Mesenchymal stem cell (in vitro differentiated cells and primary cell): ENCODE measurements at regions not wholly inside any gene's neighbourhood (a gene's known extent, or its start where the extent isn't known, plus 50 kb on each side); places are given as distances from the start of the nearest gene placed in this dataset. TPM values are rescaled to one million over a fixed set of nuclear protein-coding genes. Genes with fewer than 3 reads are reported as not detected.
A peak's percentile ranks its signal among the peaks of the same experiment; 100 is the strongest.

Experiments
- DNase-seq: peaks from one replicate; pipeline ENCODE4 v3.0.0-alpha.2; 2013
- H2AFZ ChIP-seq: one replicate; pipeline ENCODE4 v1.6.1; 2013; ENCODE audit warnings: low read depth, mild to moderate bottlenecking, control low read depth, inconsistent platforms, low read length, moderate library complexity
- H2AK5ac ChIP-seq: 2 replicates; pipeline ENCODE4 v1.6.1; 2013; ENCODE audit warnings: low read length, moderate library complexity, mild to moderate bottlenecking, inconsistent platforms; ENCODE audit not compliant: severe bottlenecking
- H2BK120ac ChIP-seq: one replicate; pipeline ENCODE4 v1.6.1; 2013; ENCODE audit warnings: low read depth, mild to moderate bottlenecking, inconsistent platforms, low read length, moderate library complexity
- H2BK12ac ChIP-seq, 2 experiments: one replicate each; pipeline ENCODE4 v1.6.1; 2013; ENCODE audit warnings: inconsistent platforms in 2 of 2, low read length in 2 of 2, mild to moderate bottlenecking in 2 of 2, moderate library complexity in 2 of 2, control low read depth in 1 of 2
- H2BK15ac ChIP-seq: one replicate; pipeline ENCODE4 v1.6.1; 2013; ENCODE audit warnings: mild to moderate bottlenecking, low read depth, inconsistent platforms; ENCODE audit not compliant: poor library complexity, severe bottlenecking
- H2BK5ac ChIP-seq: 2 replicates; pipeline ENCODE4 v1.6.1; 2013; ENCODE audit warnings: low read depth, mild to moderate bottlenecking, low read length, control low read depth, inconsistent platforms; ENCODE audit not compliant: poor library complexity, severe bottlenecking
- H3K14ac ChIP-seq, 2 experiments: one replicate each; pipeline ENCODE4 v1.6.1; 2013; ENCODE audit warnings: inconsistent platforms in 2 of 2, low read length in 2 of 2, control low read depth in 1 of 2, mild to moderate bottlenecking in 1 of 2, moderate library complexity in 1 of 2
- H3K18ac ChIP-seq, 2 experiments: one replicate each; pipeline ENCODE4 v1.6.1; 2013; ENCODE audit warnings: inconsistent platforms in 2 of 2, low read length in 2 of 2, control low read depth in 1 of 2, low read depth in 1 of 2, mild to moderate bottlenecking in 1 of 2
- H3K23ac ChIP-seq, 2 experiments: one replicate each; pipeline ENCODE4 v1.6.1; 2013; ENCODE audit warnings: inconsistent platforms in 2 of 2, low read length in 2 of 2, mild to moderate bottlenecking in 2 of 2, moderate library complexity in 2 of 2, control low read depth in 1 of 2
- H3K27ac ChIP-seq: 2 replicates; pipeline ENCODE4 v1.5.1; 2013; ENCODE audit warnings: mild to moderate bottlenecking, moderate library complexity, low read length, control low read depth, inconsistent platforms; ENCODE audit not compliant: poor library complexity, severe bottlenecking
- H3K27me3 ChIP-seq, 2 experiments: 2 replicates each; pipeline versions ENCODE4 v1.6.1 to v1.7.0; 2013; ENCODE audit warnings: low read length in 2 of 2, mild to moderate bottlenecking in 2 of 2, moderate library complexity in 2 of 2, control low read depth in 1 of 2, inconsistent platforms in 1 of 2; ENCODE audit not compliant: control insufficient read depth in 1 of 2, insufficient read depth in 1 of 2
- H3K36me3 ChIP-seq, 2 experiments: 2 replicates each; pipeline versions ENCODE4 v1.6.1 to v1.7.0; 2013; ENCODE audit warnings: low read length in 2 of 2, control low read depth in 1 of 2, inconsistent platforms in 1 of 2, low read depth in 1 of 2, mild to moderate bottlenecking in 1 of 2; ENCODE audit not compliant: insufficient read depth in 2 of 2, control insufficient read depth in 1 of 2
- H3K4ac ChIP-seq, 2 experiments: one replicate each; pipeline ENCODE4 v1.6.1; 2013; ENCODE audit warnings: inconsistent platforms in 2 of 2, low read length in 2 of 2, mild to moderate bottlenecking in 2 of 2, moderate library complexity in 2 of 2, control low read depth in 1 of 2, low read depth in 1 of 2
- H3K4me1 ChIP-seq: 2 replicates; pipeline ENCODE4 v1.6.1; 2013; ENCODE audit warnings: low read depth, low read length, control low read depth; ENCODE audit not compliant: control insufficient read depth, insufficient read depth
- H3K4me2 ChIP-seq: 2 replicates; pipeline ENCODE4 v1.6.1; 2013; ENCODE audit warnings: low read length, mild to moderate bottlenecking, inconsistent platforms; ENCODE audit not compliant: poor library complexity, severe bottlenecking
- H3K4me3 ChIP-seq, 2 experiments: 2 replicates each; pipeline versions ENCODE4 v1.5.1 to v1.7.0; 2013; ENCODE audit warnings: low read length in 2 of 2, mild to moderate bottlenecking in 2 of 2, control low read depth in 1 of 2, low read depth in 1 of 2; ENCODE audit not compliant: insufficient read depth in 1 of 2
- H3K79me1 ChIP-seq: replicated peaks from 2 replicates; pipeline ENCODE4 v1.6.1; 2013; ENCODE audit warnings: mild to moderate bottlenecking, control low read depth, low read length, inconsistent platforms; ENCODE audit not compliant: poor library complexity, severe bottlenecking
- H3K9ac ChIP-seq: 2 replicates; pipeline ENCODE4 v1.7.0; 2013; ENCODE audit warnings: mild to moderate bottlenecking, low read length, moderate library complexity
- H3K9me3 ChIP-seq: 2 replicates; pipeline ENCODE4 v1.7.0; 2013; ENCODE audit warnings: mild to moderate bottlenecking, low read length; ENCODE audit not compliant: control insufficient read depth
- H4K8ac ChIP-seq: one replicate; pipeline ENCODE4 v1.6.1; 2013; ENCODE audit warnings: inconsistent platforms, mild to moderate bottlenecking, low read length, moderate library complexity
- H4K91ac ChIP-seq: one replicate; pipeline ENCODE4 v1.6.1; 2013; ENCODE audit warnings: mild to moderate bottlenecking, low read length, inconsistent platforms
- WGBS: methylation state at CpG from one replicate; pipeline ENCODE4 v1.1.7; 2013; ENCODE audit warnings: mixed read lengths; 5-methylcytosine and 5-hydroxymethylcytosine counted together
- small RNA-seq: library from polyadenylated mRNA; stranded (forward); fragments of <200 nt; extraction: miRNeasy Mini kit (QIAGEN cat#:217004); gene quantifications from one replicate; pipeline ENCODE3, GENCODE V24; 2013; ENCODE audit warnings: low read depth

DNA sequence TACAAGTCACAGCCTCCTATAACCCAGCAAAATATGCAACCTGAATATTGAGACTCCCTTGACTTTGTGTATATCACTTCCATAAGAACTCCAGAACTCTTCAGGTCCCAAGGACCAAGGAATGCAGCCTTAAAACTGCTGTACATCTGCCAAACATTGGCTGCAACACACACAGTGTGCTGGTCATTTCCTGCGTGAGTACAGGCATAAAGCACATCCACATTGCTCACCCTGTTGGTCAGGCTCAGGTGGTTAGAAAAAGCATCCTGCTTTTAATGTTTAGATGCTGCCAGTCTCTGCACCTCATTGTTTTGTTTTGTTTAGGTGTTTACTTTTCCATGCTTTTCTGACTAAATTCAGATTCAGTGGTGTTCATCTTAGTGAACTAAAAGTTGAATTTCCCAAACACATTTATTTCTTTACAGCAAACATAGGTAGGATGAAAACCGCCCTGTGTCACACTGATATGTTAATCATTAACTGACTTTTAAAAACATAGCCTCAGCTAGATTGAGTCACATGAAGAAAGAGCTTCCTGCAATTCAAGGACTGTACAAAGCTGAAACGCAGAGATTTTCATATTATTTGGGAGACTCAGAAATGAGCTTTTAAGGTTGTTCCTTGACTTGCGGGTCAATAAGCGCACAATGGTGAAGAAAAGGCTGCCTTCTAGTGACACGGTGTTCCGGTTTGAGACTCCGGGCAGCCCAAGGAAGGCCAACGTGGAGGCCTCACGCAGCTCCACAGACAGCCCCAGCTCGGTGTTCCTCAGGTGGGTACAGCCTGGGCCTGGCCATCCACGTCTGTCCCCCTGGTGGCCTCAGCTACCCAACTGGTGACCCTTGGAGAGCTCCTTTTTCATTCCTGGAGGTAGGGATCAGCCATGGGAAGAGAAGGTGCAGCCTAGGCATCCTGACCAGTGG, 52.2 kb upstream of the GRAMD2B start:
- peak overlapping the region; percentile 73 for H3K4me2 ChIP-seq

DNA sequence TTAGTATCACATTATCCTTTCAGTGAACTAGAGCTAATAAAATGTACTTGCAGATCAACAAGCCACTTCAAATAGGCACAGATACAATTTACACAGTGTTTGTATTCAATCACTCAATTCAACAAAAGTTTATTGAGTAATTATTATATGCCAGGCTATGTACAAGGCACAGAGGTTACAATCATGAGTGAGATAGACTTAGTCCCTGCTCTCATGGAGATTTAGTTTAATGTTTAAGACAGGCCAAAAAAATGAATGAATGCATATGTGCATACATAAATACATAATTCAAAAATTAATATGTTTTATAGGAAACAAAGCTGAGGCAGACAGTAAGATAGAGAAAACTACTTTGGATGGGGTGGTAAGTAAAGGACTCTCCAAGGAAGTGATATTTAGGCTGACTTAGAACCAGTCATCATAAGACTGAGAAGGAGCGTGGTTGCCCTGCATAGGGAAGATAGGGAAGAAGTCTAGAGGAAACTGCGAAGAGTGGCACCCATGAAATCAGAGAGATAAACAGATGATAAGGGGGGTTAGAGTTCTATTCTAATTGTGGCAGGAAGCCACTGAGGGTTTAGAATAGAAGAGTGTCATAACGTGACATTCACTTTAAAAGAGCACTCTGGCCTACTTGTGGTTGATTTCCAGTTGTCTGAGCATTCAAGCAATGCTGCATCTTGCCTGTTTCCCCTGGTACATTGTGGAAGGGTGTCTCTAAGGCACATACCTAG, 49.7 kb upstream of the GRAMD2B start:
- Histone ChIP-seq H3K4me2 (peak overlapping the region; percentile 13), H3K14ac (no peak overlapping the region), H3K9me3 (no peaks in the 10 kb centered on the region), H3K79me1 (peaks cover 4% of the 10 kb centered on the region), H3K4ac (no peak overlapping the region), H3K27me3 (no peaks in the 10 kb centered on the region), H2BK12ac (no peak overlapping the region), H2BK120ac (no peak overlapping the region), H2BK15ac (no peak overlapping the region), H3K27ac (peak overlapping the region; percentile 23), H3K4me1 (peaks cover 12% of the 10 kb centered on the region), H3K18ac (peak overlapping the region in 1 of 2 experiments; percentile 38), H2AFZ (no peak overlapping the region), H3K9ac (no peak overlapping the region), H4K8ac (no peak overlapping the region), H2AK5ac (no peak overlapping the region), H4K91ac (no peak overlapping the region), H3K23ac (no peak overlapping the region), H2BK5ac (no peak overlapping the region), H3K4me3 (no peak overlapping the region), H3K36me3 (no peaks in the 10 kb centered on the region)
- WGBS, result 71% methylated on average over 3 of the region's 3 CpGs
- peak; percentile 63 for DNase-seq

More for the DNA sequence above, 52.2 kb upstream of the GRAMD2B start:
- Histone ChIP-seq H2BK15ac (no peak overlapping the region), H4K8ac (peak overlapping the region; percentile 38), H3K4me3 (peak overlapping the region in 1 of 2 experiments; percentile 51), H2AK5ac (peak overlapping the region; percentile 80), H3K4me1 (peaks cover 10% of the 10 kb centered on the region), H3K9ac (no peak overlapping the region), H2BK120ac (no peak overlapping the region), H3K18ac (peak overlapping the region in 1 of 2 experiments; percentile 71), H3K36me3 (no peaks in the 10 kb centered on the region), H2BK5ac (peak overlapping the region; percentile 93), H2BK12ac (peak overlapping the region in 1 of 2 experiments; percentile 70), H3K14ac (no peak overlapping the region), H3K27ac (peak overlapping the region; percentile 94), H3K79me1 (peaks cover 2% of the 10 kb centered on the region), H3K4ac (no peak overlapping the region), H3K9me3 (no peaks in the 10 kb centered on the region), H2AFZ (no peak overlapping the region), H4K91ac (peak overlapping the region; percentile 14), H3K23ac (no peak overlapping the region), H3K27me3 (no peaks in the 10 kb centered on the region)
- WGBS, result 92% methylated on average over 12 of the region's 12 CpGs
- DNase-seq, result no peak

Small RNA genes lying in the stretch of these regions (small RNA-seq; reads per million reads assigned to genes)
- gene HMGB1P22, result not detected
- gene RN7SKP117, result not detected
